ENCODE measurements at regions not wholly inside any gene's neighbourhood (a gene's known extent, or its start where the extent isn't known, plus 50 kb on each side); places are given as distances from the start of the nearest gene placed in this dataset.

GRCh38 chr9:115945009-115945431 lies 208.6 kb upstream of the PAPPA start:
- ATAC-seq (ENCODE audit: insufficient read depth, low read depth) (no peak), DNase-seq (no peak)
- Histone ChIP-seq H3K27me3 (ENCODE audit: insufficient read depth, low read length, poor library complexity) (no peaks in the 10 kb centered on the region), H3K4me1 (ENCODE audit: insufficient read depth, low read length) (no peaks in the 10 kb centered on the region), H3K4me3 (ENCODE audit: low read depth in 1 of 2, low read length in 2 of 2) (no peak overlapping the region), H2AFZ (ENCODE audit: low read depth, low read length) (no peak overlapping the region), H3K79me2 (ENCODE audit: insufficient read depth, low read length) (no peaks in the 10 kb centered on the region), H3K4me2 (ENCODE audit: insufficient read depth, low read length) (no peak overlapping the region), H4K20me1 (ENCODE audit: insufficient read depth, low read length) (no peaks in the 10 kb centered on the region), H3K36me3 (ENCODE audit: insufficient read depth, low read length) (no peaks in the 10 kb centered on the region), H3K27ac (ENCODE audit: low read length) (no peak overlapping the region), H3K9me3 (ENCODE audit: insufficient read depth, low read length, severe bottlenecking) (no peaks in the 10 kb centered on the region), H3K9ac (ENCODE audit: low read depth, low read length) (no peak overlapping the region)
- TF ChIP-seq EZH2 (IDR thresholded peaks at IDR 0.05; ENCODE audit: borderline replicate concordance, low read depth, low read length, severe bottlenecking), result no peak
- TF ChIP-seq CTCF (IDR thresholded peaks at IDR 0.05; ENCODE audit: borderline replicate concordance, extremely low read depth, low read length, poor library complexity, severe bottlenecking), result no peak

- DNase-seq (no peak), ATAC-seq (ENCODE audit: insufficient read depth, low read depth) (no peak)
- Histone ChIP-seq H3K36me3 (ENCODE audit: insufficient read depth, low read length) (no peaks in the 10 kb centered on the region), H3K27me3 (ENCODE audit: insufficient read depth, low read length, poor library complexity) (no peaks in the 10 kb centered on the region), H3K9me3 (ENCODE audit: insufficient read depth, low read length, severe bottlenecking) (no peaks in the 10 kb centered on the region), H3K27ac (ENCODE audit: low read length) (no peak overlapping the region), H2AFZ (ENCODE audit: low read depth, low read length) (no peak overlapping the region), H3K4me2 (ENCODE audit: insufficient read depth, low read length) (no peak overlapping the region), H3K4me3 (ENCODE audit: low read depth in 1 of 2, low read length in 2 of 2) (no peak overlapping the region), H4K20me1 (ENCODE audit: insufficient read depth, low read length) (no peaks in the 10 kb centered on the region), H3K9ac (ENCODE audit: low read depth, low read length) (no peak overlapping the region), H3K79me2 (ENCODE audit: insufficient read depth, low read length) (no peaks in the 10 kb centered on the region), H3K4me1 (ENCODE audit: insufficient read depth, low read length) (no peaks in the 10 kb centered on the region)
- no peak for TF ChIP-seq EZH2 (IDR thresholded peaks at IDR 0.05; ENCODE audit: borderline replicate concordance, low read depth, low read length, severe bottlenecking)
- TF ChIP-seq CTCF (IDR thresholded peaks at IDR 0.05; ENCODE audit: borderline replicate concordance, extremely low read depth, low read length, poor library complexity, severe bottlenecking), result no peak
These were observed 207.1 kb upstream of the PAPPA start for GRCh38 chr9:115946530-115946929.

- no peak for DNase-seq
- H2AFZ ChIP-seq (ENCODE audit: low read depth, low read length), result no peak overlapping the region
- no peak overlapping the region for H3K4me3 ChIP-seq (ENCODE audit: low read depth in 1 of 2, low read length in 2 of 2)
- no peak overlapping the region for H3K9ac ChIP-seq (ENCODE audit: low read depth, low read length)
- H3K4me2 ChIP-seq (ENCODE audit: insufficient read depth, low read length), result no peak overlapping the region
- no peaks in the 10 kb centered on the region for H3K79me2 ChIP-seq (ENCODE audit: insufficient read depth, low read length)
- no peaks in the 10 kb centered on the region for H3K9me3 ChIP-seq (ENCODE audit: insufficient read depth, low read length, severe bottlenecking)
- no peaks in the 10 kb centered on the region for H3K36me3 ChIP-seq (ENCODE audit: insufficient read depth, low read length)
- H4K20me1 ChIP-seq (ENCODE audit: insufficient read depth, low read length), result no peaks in the 10 kb centered on the region
- no peaks in the 10 kb centered on the region for H3K27me3 ChIP-seq (ENCODE audit: insufficient read depth, low read length, poor library complexity)
- ATAC-seq (ENCODE audit: insufficient read depth, low read depth), result no peak
- H3K27ac ChIP-seq (ENCODE audit: low read length), result no peak overlapping the region
- TF ChIP-seq CTCF (IDR thresholded peaks at IDR 0.05; ENCODE audit: borderline replicate concordance, extremely low read depth, low read length, poor library complexity, severe bottlenecking) (no peak), EZH2 (IDR thresholded peaks at IDR 0.05; ENCODE audit: borderline replicate concordance, low read depth, low read length, severe bottlenecking) (no peak)
- H3K4me1 ChIP-seq (ENCODE audit: insufficient read depth, low read length), result no peaks in the 10 kb centered on the region
These were observed 201.6 kb upstream of the PAPPA start for GRCh38 chr9:115951977-115952376.

All from DND-41 (cell line).